Parathyroid adenoma (tissue), 2 donors: ENCODE measurements at regions not wholly inside any gene's neighbourhood (a gene's known extent, or its start where the extent isn't known, plus 50 kb on each side); places are given as distances from the start of the nearest gene placed in this dataset.

Source experiments
- H2AFZ ChIP-seq: fragments of 300-600 bp; sonication (generic); one replicate; pipeline ENCODE4 v1.7.0; 2017; ENCODE audit warnings: antibody characterized with exemption, mild to moderate bottlenecking
- H3K27ac ChIP-seq: fragments of 300-600 bp; sonication (generic); one replicate; pipeline ENCODE4 v1.7.0; 2017
- H3K27me3 ChIP-seq: fragments of 300-600 bp; sonication (generic); one replicate; pipeline ENCODE4 v1.7.0; 2017; ENCODE audit warnings: low read length; ENCODE audit not compliant: control insufficient read depth, insufficient read depth
- H3K36me3 ChIP-seq: fragments of 300-600 bp; sonication (generic); one replicate; pipeline ENCODE4 v1.7.0; 2017; ENCODE audit warnings: low read length; ENCODE audit not compliant: control insufficient read depth, insufficient read depth
- H3K4me1 ChIP-seq: fragments of 300-600 bp; sonication (generic); one replicate; pipeline ENCODE4 v1.7.0; 2017; ENCODE audit warnings: control low read depth
- H3K4me2 ChIP-seq: fragments of 300-600 bp; sonication (generic); one replicate; pipeline ENCODE4 v1.7.0; 2017; ENCODE audit warnings: low read length
- H3K4me3 ChIP-seq: fragments of 300-600 bp; sonication (generic); one replicate; pipeline ENCODE4 v1.7.0; 2017; ENCODE audit warnings: low read depth, low read length
- H3K79me2 ChIP-seq: fragments of 300-600 bp; sonication (generic); one replicate; pipeline ENCODE4 v1.7.0; 2017; ENCODE audit warnings: control low read depth
- H3K9ac ChIP-seq: fragments of 300-600 bp; sonication (generic); one replicate; pipeline ENCODE4 v1.7.0; 2017; ENCODE audit warnings: mild to moderate bottlenecking
- H3K9me3 ChIP-seq: fragments of 300-600 bp; sonication (generic); one replicate; pipeline ENCODE4 v1.7.0; 2017; ENCODE audit warnings: low read length; ENCODE audit not compliant: control insufficient read depth
- TF ChIP-seq, protein P1 (sequence below): fragments of 300-600 bp; sonication (generic); IDR thresholded peaks from one replicate; pipeline ENCODE4 v1.7.0; 2017; ENCODE audit warnings: antibody characterized with exemption, mild to moderate bottlenecking
- donor health status: primary hyperparathyroidism.

DNA sequence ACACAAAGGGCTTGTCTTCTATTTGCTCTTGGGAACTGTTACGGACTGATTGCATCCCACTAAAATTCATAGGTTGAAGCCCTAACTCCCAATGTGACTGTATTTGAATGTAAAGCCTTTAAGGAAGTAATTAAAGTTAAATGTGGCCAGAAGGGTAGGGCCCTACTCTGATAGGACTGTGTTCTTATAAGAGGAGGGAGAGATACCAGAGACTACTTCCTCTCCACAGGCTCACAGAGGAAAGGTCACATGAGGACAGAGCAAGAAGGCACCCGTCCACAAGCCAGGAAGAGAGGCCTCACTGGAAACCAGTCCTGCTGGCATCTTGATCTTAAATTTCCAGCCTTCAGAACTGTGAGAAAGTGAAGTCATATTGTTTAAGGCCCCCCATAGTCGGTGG, 211.9 kb downstream of the CDH26 start:
- Histone ChIP-seq H3K27me3 (no peaks in the 10 kb centered on the region), H2AFZ (no peak overlapping the region), H3K4me3 (no peak overlapping the region), H3K27ac (no peak overlapping the region), H3K9ac (no peak overlapping the region), H3K4me2 (no peak overlapping the region), H3K36me3 (no peaks in the 10 kb centered on the region), H3K9me3 (no peaks in the 10 kb centered on the region), H3K79me2 (no peaks in the 10 kb centered on the region), H3K4me1 (no peaks in the 10 kb centered on the region)
- TF ChIP-seq, protein P1, sequence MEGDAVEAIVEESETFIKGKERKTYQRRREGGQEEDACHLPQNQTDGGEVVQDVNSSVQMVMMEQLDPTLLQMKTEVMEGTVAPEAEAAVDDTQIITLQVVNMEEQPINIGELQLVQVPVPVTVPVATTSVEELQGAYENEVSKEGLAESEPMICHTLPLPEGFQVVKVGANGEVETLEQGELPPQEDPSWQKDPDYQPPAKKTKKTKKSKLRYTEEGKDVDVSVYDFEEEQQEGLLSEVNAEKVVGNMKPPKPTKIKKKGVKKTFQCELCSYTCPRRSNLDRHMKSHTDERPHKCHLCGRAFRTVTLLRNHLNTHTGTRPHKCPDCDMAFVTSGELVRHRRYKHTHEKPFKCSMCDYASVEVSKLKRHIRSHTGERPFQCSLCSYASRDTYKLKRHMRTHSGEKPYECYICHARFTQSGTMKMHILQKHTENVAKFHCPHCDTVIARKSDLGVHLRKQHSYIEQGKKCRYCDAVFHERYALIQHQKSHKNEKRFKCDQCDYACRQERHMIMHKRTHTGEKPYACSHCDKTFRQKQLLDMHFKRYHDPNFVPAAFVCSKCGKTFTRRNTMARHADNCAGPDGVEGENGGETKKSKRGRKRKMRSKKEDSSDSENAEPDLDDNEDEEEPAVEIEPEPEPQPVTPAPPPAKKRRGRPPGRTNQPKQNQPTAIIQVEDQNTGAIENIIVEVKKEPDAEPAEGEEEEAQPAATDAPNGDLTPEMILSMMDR: no peak

DNA sequence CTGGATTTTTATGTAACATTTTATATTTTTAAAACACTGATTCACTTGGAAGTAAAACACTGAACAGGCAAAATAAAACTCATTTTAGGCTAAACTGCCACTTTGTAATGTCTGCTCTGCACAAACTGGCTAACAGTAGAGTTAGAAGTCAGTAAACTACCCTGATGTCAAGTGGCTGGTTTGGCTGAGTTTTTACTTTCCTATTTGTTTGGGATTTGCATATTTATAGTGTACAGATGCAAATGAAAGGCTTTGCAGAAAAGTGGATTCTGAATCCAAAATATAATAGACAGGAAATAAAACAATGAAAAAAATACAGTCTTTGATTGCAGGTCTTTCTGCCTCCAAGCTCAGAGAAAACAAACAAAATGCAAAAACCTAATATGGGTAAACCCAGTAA, 213.1 kb downstream of the CDH26 start:
- no peak overlapping the region for H3K4me3 ChIP-seq
- TF ChIP-seq, protein P1: no peak
- no peak overlapping the region for H3K9ac ChIP-seq
- H3K27me3 ChIP-seq: no peaks in the 10 kb centered on the region
- no peaks in the 10 kb centered on the region for H3K79me2 ChIP-seq
- no peaks in the 10 kb centered on the region for H3K9me3 ChIP-seq
- no peak overlapping the region for H3K27ac ChIP-seq
- H3K36me3 ChIP-seq: no peaks in the 10 kb centered on the region
- H2AFZ ChIP-seq: no peak overlapping the region
- no peak overlapping the region for H3K4me2 ChIP-seq
- no peaks in the 10 kb centered on the region for H3K4me1 ChIP-seq

DNA sequence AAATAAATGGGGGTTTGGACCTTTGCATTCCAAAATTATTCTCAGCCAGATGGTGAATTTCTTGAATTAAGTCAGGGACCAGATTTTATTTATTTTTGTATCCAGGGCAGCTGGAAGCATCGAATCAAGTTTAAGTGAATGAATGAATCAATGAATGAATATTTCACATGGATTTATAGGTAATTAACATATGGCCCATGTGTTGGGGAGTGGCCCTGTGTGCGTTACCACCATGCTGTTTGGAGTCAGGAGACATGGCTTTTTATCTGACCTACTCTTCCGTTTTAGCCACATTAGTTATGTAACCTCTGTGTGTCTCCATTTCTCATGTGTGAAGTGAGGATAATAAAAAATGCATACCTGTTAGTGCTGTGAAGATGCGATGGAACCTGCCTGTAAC, 213.5 kb downstream of the CDH26 start:
- H2AFZ ChIP-seq: no peak overlapping the region
- no peaks in the 10 kb centered on the region for H3K36me3 ChIP-seq
- H3K4me2 ChIP-seq: no peak overlapping the region
- TF ChIP-seq, protein P1: no peak
- no peak overlapping the region for H3K4me3 ChIP-seq
- H3K27me3 ChIP-seq: no peaks in the 10 kb centered on the region
- no peaks in the 10 kb centered on the region for H3K79me2 ChIP-seq
- H3K4me1 ChIP-seq: no peaks in the 10 kb centered on the region
- H3K9me3 ChIP-seq: no peaks in the 10 kb centered on the region
- no peak overlapping the region for H3K9ac ChIP-seq
- no peak overlapping the region for H3K27ac ChIP-seq

DNA sequence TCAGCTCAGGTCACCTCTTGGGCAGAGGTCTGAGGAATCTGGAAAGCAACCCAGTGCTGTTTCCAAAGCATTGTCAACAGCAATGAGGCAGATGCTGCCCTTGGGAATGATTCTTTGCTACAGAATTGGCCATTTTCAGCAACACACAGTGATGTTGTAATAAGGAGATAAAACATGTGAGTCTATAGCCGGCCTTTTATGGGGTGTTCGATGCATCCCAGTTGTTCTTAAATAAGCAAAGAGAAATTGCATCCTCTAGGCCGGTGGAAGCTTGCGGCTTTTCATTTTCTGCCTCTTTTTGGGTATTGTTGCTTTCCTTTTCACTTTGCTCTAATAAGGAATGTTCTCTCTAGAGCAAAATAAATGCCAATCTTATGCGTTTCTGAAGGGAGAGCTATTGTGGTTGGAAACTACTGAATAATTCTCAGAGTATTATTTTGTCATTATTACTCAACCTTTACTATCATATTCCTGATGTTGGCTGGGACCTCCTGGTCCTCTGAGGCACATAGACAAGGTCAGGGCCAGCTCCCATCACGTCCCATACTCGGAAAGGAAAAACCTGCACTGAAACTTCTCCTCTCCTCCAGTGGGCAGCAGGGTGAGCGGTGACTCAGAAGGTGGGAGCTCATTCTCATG, 214.2 kb downstream of the CDH26 start:
- Histone ChIP-seq H3K79me2 (no peaks in the 10 kb centered on the region), H3K9ac (no peak overlapping the region), H3K9me3 (no peaks in the 10 kb centered on the region), H3K4me3 (no peak overlapping the region), H3K36me3 (no peaks in the 10 kb centered on the region), H3K4me1 (no peaks in the 10 kb centered on the region), H2AFZ (no peak overlapping the region), H3K4me2 (no peak overlapping the region), H3K27ac (no peak overlapping the region), H3K27me3 (no peaks in the 10 kb centered on the region)
- TF ChIP-seq, protein P1: no peak

DNA sequence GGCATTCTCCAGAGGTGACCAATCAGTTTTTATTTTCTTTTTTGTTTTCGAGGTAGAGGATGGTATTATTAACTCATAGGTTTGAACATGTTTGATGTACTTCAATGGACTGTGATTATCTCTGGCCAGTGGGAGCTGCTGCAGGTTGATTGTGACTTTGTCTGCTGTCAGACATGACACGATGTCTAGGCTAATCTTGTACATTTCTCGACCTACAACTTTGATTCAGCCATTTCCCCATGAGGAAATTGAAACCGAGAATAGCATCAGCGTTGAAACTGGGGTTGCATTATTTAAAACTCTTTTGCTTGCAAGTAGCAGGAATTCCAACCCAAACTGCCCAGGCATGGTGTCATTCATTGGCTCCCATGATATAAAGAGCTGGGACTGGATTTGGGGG, 218.9 kb downstream of the CDH26 start:
- TF ChIP-seq, protein P1: no peak

More for the DNA sequence above, 218.9 kb downstream of the CDH26 start:
- H3K27me3 ChIP-seq: no peaks in the 10 kb centered on the region
- H3K79me2 ChIP-seq: no peaks in the 10 kb centered on the region
- H3K9ac ChIP-seq: no peak overlapping the region
- H3K36me3 ChIP-seq: no peaks in the 10 kb centered on the region
- no peak overlapping the region for H3K4me3 ChIP-seq
- no peak overlapping the region for H3K27ac ChIP-seq
- no peak overlapping the region for H3K4me2 ChIP-seq
- H3K9me3 ChIP-seq: no peaks in the 10 kb centered on the region
- H3K4me1 ChIP-seq: no peaks in the 10 kb centered on the region
- H2AFZ ChIP-seq: no peak overlapping the region
